ENCODE measurements at regions not wholly inside any gene's neighbourhood (a gene's known extent, or its start where the extent isn't known, plus 50 kb on each side); places are given as distances from the start of the nearest gene placed in this dataset.

- H3K4me1 ChIP-seq (ENCODE audit: control insufficient read depth in 2 of 3, insufficient read depth in 2 of 3, low read depth in 1 of 3, low read length in 3 of 3) = peaks cover 0 to 5% (median 0%) of the 10 kb centered on the region in 3 donors
- TF ChIP-seq CTCF (IDR thresholded peaks at IDR 0.05; ENCODE audit: borderline replicate concordance, extremely low read depth, insufficient read depth) = no peak
- H3K4me3 ChIP-seq (ENCODE audit: low read length in 3 of 3) = peak overlapping the region in 1 of 3 donors; percentile 15
- H3K9ac ChIP-seq (ENCODE audit: low read length in 3 of 3) = no peak overlapping the region
- H3K9me3 ChIP-seq (ENCODE audit: control insufficient read depth in 2 of 3, insufficient read depth in 1 of 3, low read length in 3 of 3) = no peaks in the 10 kb centered on the region
- intact Hi-C loops (cut with DNase I) = no loop called here
- FAIRE-seq (no peak), DNase-seq (peak in 4 of 5 donors; percentile 14 to 94 (median 34))
- no peak overlapping the region for H3K27ac ChIP-seq (ENCODE audit: low read depth in 2 of 2, low read length in 2 of 2)
- no peaks in the 10 kb centered on the region for H3K36me3 ChIP-seq (ENCODE audit: control insufficient read depth in 2 of 3, insufficient read depth in 3 of 3, low read length in 3 of 3)
- H3K27me3 ChIP-seq (ENCODE audit: control insufficient read depth, insufficient read depth, low read length) = no peaks in the 10 kb centered on the region
Measured at GRCh38 chr11:116312570-116313391, 460.0 kb downstream of the BUD13 start.

GRCh38 chr11:116311206-116311605 lies 461.6 kb downstream of the BUD13 start:
- Histone ChIP-seq H3K27me3 (ENCODE audit: control insufficient read depth, insufficient read depth, low read length) (no peaks in the 10 kb centered on the region), H3K36me3 (ENCODE audit: control insufficient read depth in 2 of 3, insufficient read depth in 3 of 3, low read length in 3 of 3) (no peaks in the 10 kb centered on the region), H3K27ac (ENCODE audit: low read depth in 2 of 2, low read length in 2 of 2) (no peak overlapping the region), H3K9me3 (ENCODE audit: control insufficient read depth in 2 of 3, insufficient read depth in 1 of 3, low read length in 3 of 3) (no peaks in the 10 kb centered on the region), H3K4me3 (ENCODE audit: low read length in 3 of 3) (no peak overlapping the region), H3K4me1 (ENCODE audit: control insufficient read depth in 2 of 3, insufficient read depth in 2 of 3, low read depth in 1 of 3, low read length in 3 of 3) (peaks cover 0 to 5% (median 0%) of the 10 kb centered on the region in 3 donors), H3K9ac (ENCODE audit: low read length in 3 of 3) (no peak overlapping the region)
- intact Hi-C loops (cut with DNase I) = no loop called here
- FAIRE-seq (no peak), DNase-seq (no peak)
- no peak for TF ChIP-seq CTCF (IDR thresholded peaks at IDR 0.05; ENCODE audit: borderline replicate concordance, extremely low read depth, insufficient read depth)

GRCh38 chr11:116310698-116311097 lies 462.1 kb downstream of the BUD13 start:
- intact Hi-C loops (cut with DNase I) = no loop called here
- Histone ChIP-seq H3K4me3 (ENCODE audit: low read length in 3 of 3) (no peak overlapping the region), H3K27ac (ENCODE audit: low read depth in 2 of 2, low read length in 2 of 2) (no peak overlapping the region), H3K9ac (ENCODE audit: low read length in 3 of 3) (no peak overlapping the region), H3K4me1 (ENCODE audit: control insufficient read depth in 2 of 3, insufficient read depth in 2 of 3, low read depth in 1 of 3, low read length in 3 of 3) (peaks cover 0 to 5% (median 0%) of the 10 kb centered on the region in 3 donors), H3K9me3 (ENCODE audit: control insufficient read depth in 2 of 3, insufficient read depth in 1 of 3, low read length in 3 of 3) (no peaks in the 10 kb centered on the region), H3K27me3 (ENCODE audit: control insufficient read depth, insufficient read depth, low read length) (no peaks in the 10 kb centered on the region), H3K36me3 (ENCODE audit: control insufficient read depth in 2 of 3, insufficient read depth in 3 of 3, low read length in 3 of 3) (no peaks in the 10 kb centered on the region)
- DNase-seq (no peak), FAIRE-seq (no peak)
- TF ChIP-seq CTCF (IDR thresholded peaks at IDR 0.05; ENCODE audit: borderline replicate concordance, extremely low read depth, insufficient read depth) = no peak
